ENCODE measurements at regions not wholly inside any gene's neighbourhood (a gene's known extent, or its start where the extent isn't known, plus 50 kb on each side); places are given as distances from the start of the nearest gene placed in this dataset.

- no peaks in the 10 kb centered on the region for H4K20me1 ChIP-seq (ENCODE audit: control insufficient read depth, extremely low read depth, insufficient read depth, low read length)
These were observed 1127.1 kb upstream of the DDX18 start for GRCh38 chr2:116687371-116687770.

GRCh38 chr2:116692988-116693387, 1121.5 kb upstream of the DDX18 start:
- Histone ChIP-seq H3K36me3 (ENCODE audit: control insufficient read depth, insufficient read depth, low read length) (no peaks in the 10 kb centered on the region), H3K27ac (ENCODE audit: insufficient read depth, low read length) (no peak overlapping the region), H3K9ac (ENCODE audit: insufficient read depth, low read length) (no peak overlapping the region), H3K4me2 (ENCODE audit: extremely low read depth, insufficient read depth, low read length) (no peak overlapping the region), H3K79me2 (ENCODE audit: control insufficient read depth, insufficient read depth, low read length) (no peaks in the 10 kb centered on the region), H2AFZ (ENCODE audit: low read length) (no peak overlapping the region), H3K4me3 (replicated peaks in 1 of 4; ENCODE audit: control extremely low read depth in 1 of 4, insufficient read depth in 1 of 4, low read depth in 3 of 4, low read length in 4 of 4) (no peak overlapping the region), H3K9me3 (ENCODE audit: control insufficient read depth, insufficient read depth, low read depth, low read length) (no peaks in the 10 kb centered on the region), H4K20me1 (ENCODE audit: control insufficient read depth, extremely low read depth, insufficient read depth, low read length) (no peaks in the 10 kb centered on the region), H3K4me1 (ENCODE audit: control insufficient read depth, extremely low read depth, insufficient read depth, low read length) (no peaks in the 10 kb centered on the region), H3K27me3 (ENCODE audit: control insufficient read depth, insufficient read depth, low read length) (no peaks in the 10 kb centered on the region)
- DNase-seq (ENCODE audit: low read depth in 2 of 2): no peak
- TF ChIP-seq EZH2 (IDR thresholded peaks at IDR 0.05; ENCODE audit: low read length, missing control alignments): no peak
- no peak for TF ChIP-seq CTCF (conservative IDR thresholded peaks at IDR 0.05 in 1 of 2, IDR thresholded peaks at IDR 0.05 in 1 of 2; ENCODE audit: low read depth in 1 of 2, low read length in 2 of 2)

More at GRCh38 chr2:116687371-116687770, 1127.1 kb upstream of the DDX18 start:
- Histone ChIP-seq H3K27ac (ENCODE audit: insufficient read depth, low read length) (no peak overlapping the region), H3K27me3 (ENCODE audit: control insufficient read depth, insufficient read depth, low read length) (no peaks in the 10 kb centered on the region), H2AFZ (ENCODE audit: low read length) (no peak overlapping the region), H3K4me3 (replicated peaks in 1 of 4; ENCODE audit: control extremely low read depth in 1 of 4, insufficient read depth in 1 of 4, low read depth in 3 of 4, low read length in 4 of 4) (no peak overlapping the region), H3K4me1 (ENCODE audit: control insufficient read depth, extremely low read depth, insufficient read depth, low read length) (no peaks in the 10 kb centered on the region), H3K9me3 (ENCODE audit: control insufficient read depth, insufficient read depth, low read depth, low read length) (no peaks in the 10 kb centered on the region), H3K79me2 (ENCODE audit: control insufficient read depth, insufficient read depth, low read length) (no peaks in the 10 kb centered on the region), H3K36me3 (ENCODE audit: control insufficient read depth, insufficient read depth, low read length) (no peaks in the 10 kb centered on the region), H3K9ac (ENCODE audit: insufficient read depth, low read length) (no peak overlapping the region), H3K4me2 (ENCODE audit: extremely low read depth, insufficient read depth, low read length) (no peak overlapping the region)
- DNase-seq (ENCODE audit: low read depth in 2 of 2): no peak
- TF ChIP-seq EZH2 (IDR thresholded peaks at IDR 0.05; ENCODE audit: low read length, missing control alignments) (no peak), CTCF (conservative IDR thresholded peaks at IDR 0.05 in 1 of 2, IDR thresholded peaks at IDR 0.05 in 1 of 2; ENCODE audit: low read depth in 1 of 2, low read length in 2 of 2) (no peak)

GRCh38 chr2:116696223-116696622, 1118.3 kb upstream of the DDX18 start:
- H4K20me1 ChIP-seq (ENCODE audit: control insufficient read depth, extremely low read depth, insufficient read depth, low read length): no peaks in the 10 kb centered on the region
- no peak overlapping the region for H3K27ac ChIP-seq (ENCODE audit: insufficient read depth, low read length)
- H3K36me3 ChIP-seq (ENCODE audit: control insufficient read depth, insufficient read depth, low read length): no peaks in the 10 kb centered on the region
- TF ChIP-seq EZH2 (IDR thresholded peaks at IDR 0.05; ENCODE audit: low read length, missing control alignments): no peak
- TF ChIP-seq CTCF (conservative IDR thresholded peaks at IDR 0.05 in 1 of 2, IDR thresholded peaks at IDR 0.05 in 1 of 2; ENCODE audit: low read depth in 1 of 2, low read length in 2 of 2): no peak
- no peaks in the 10 kb centered on the region for H3K4me1 ChIP-seq (ENCODE audit: control insufficient read depth, extremely low read depth, insufficient read depth, low read length)
- no peak overlapping the region for H3K4me2 ChIP-seq (ENCODE audit: extremely low read depth, insufficient read depth, low read length)
- no peaks in the 10 kb centered on the region for H3K27me3 ChIP-seq (ENCODE audit: control insufficient read depth, insufficient read depth, low read length)
- no peak for DNase-seq (ENCODE audit: low read depth in 2 of 2)
- H3K9ac ChIP-seq (ENCODE audit: insufficient read depth, low read length): no peak overlapping the region
- H3K79me2 ChIP-seq (ENCODE audit: control insufficient read depth, insufficient read depth, low read length): no peaks in the 10 kb centered on the region
- H2AFZ ChIP-seq (ENCODE audit: low read length): no peak overlapping the region
- no peaks in the 10 kb centered on the region for H3K9me3 ChIP-seq (ENCODE audit: control insufficient read depth, insufficient read depth, low read depth, low read length)
- H3K4me3 ChIP-seq (replicated peaks in 1 of 4; ENCODE audit: control extremely low read depth in 1 of 4, insufficient read depth in 1 of 4, low read depth in 3 of 4, low read length in 4 of 4): no peak overlapping the region

Data from fibroblast of lung (primary cell).